T-cell (primary cell): ENCODE measurements at regions not wholly inside any gene's neighbourhood (a gene's known extent, or its start where the extent isn't known, plus 50 kb on each side); places are given as distances from the start of the nearest gene placed in this dataset.

Source experiments
- ATAC-seq, 4 experiments: fragments of 200-7000 bp in 3 of 4; fragments of 150-1000 bp in 1 of 4; cut with Tn5 transposase; replicated peaks in 1 of 4; 1 replicate in 3 of 4; 2 replicates in 1 of 4; pipeline ENCODE4 v1.10.0; 2021; ENCODE audit warnings: moderate library complexity in 3 of 4, mild to moderate bottlenecking in 2 of 4, moderate number of reproducible peaks in 1 of 4
- CTCF ChIA-PET, 2 donors: fragments of 300-600 bp; sonication (Branson Sonifier 250); formaldehyde crosslinking; loops; one replicate each; lab custom pipeline; 2022; ENCODE audit warnings: antibody characterized with exemption in 2 of 2; lab: Charles Lee
- POLR2A ChIA-PET, 2 donors: fragments of 300-600 bp; sonication (Branson Sonifier 250); formaldehyde crosslinking; loops; one replicate each; lab custom pipeline; 2022; ENCODE audit warnings: antibody characterized with exemption in 2 of 2; lab: Charles Lee
- DNase-seq, 35 experiments: peaks; one replicate each; pipeline versions ENCODE4 v3.0.0 to v3.0.0-alpha.2; 2013 to 2023
- H3K27ac ChIP-seq: one replicate; pipeline ENCODE4 v1.5.1; 2013; ENCODE audit warnings: low read length
- H3K27me3 ChIP-seq, 2 experiments: replicated peaks in 1 of 2; 1 replicate in 1 of 2; 2 replicates in 1 of 2; pipeline versions ENCODE4 v1.6.1 to v1.7.0; 2013; ENCODE audit warnings: low read length in 1 of 2, mixed read lengths in 1 of 2; ENCODE audit not compliant: control insufficient read depth in 2 of 2, insufficient read depth in 2 of 2; ENCODE audit errors: extremely low read depth in 1 of 2
- H3K36me3 ChIP-seq, 2 donors: 1 replicate in 1 of 2; 2 replicates in 1 of 2; pipeline versions ENCODE4 v1.6.1 to v1.7.0; 2013; ENCODE audit warnings: low read length in 1 of 2; ENCODE audit not compliant: control insufficient read depth in 2 of 2, insufficient read depth in 1 of 2; ENCODE audit errors: extremely low read depth in 1 of 2
- H3K4me1 ChIP-seq, 2 experiments: 1 replicate in 1 of 2; 2 replicates in 1 of 2; pipeline versions ENCODE4 v1.6.1 to v1.7.0; 2013; ENCODE audit warnings: low read length in 2 of 2, mixed read lengths in 1 of 2; ENCODE audit not compliant: insufficient read depth in 2 of 2, control insufficient read depth in 1 of 2; ENCODE audit errors: extremely low read depth in 1 of 2
- H3K4me3 ChIP-seq, 2 donors: 1 replicate in 1 of 2; 2 replicates in 1 of 2; pipeline versions ENCODE4 v1.5.1 to v1.7.0; 2013; ENCODE audit warnings: mild to moderate bottlenecking in 2 of 2, low read length in 1 of 2, moderate library complexity in 1 of 2; ENCODE audit not compliant: control insufficient read depth in 1 of 2; ENCODE audit errors: extremely low read depth in 1 of 2
- H3K9me3 ChIP-seq: 2 replicates; pipeline ENCODE4 v1.7.0; 2013
- H3K27ac Mint-ChIP-seq, 2 donors: one replicate each; pipeline ENCODE4 v1.8.0; 2020 to 2021; ENCODE audit warnings: mild to moderate bottlenecking in 2 of 2, mixed read lengths in 2 of 2
- H3K27me3 Mint-ChIP-seq, 2 donors: one replicate each; pipeline ENCODE4 v1.8.0; 2021 to 2022; ENCODE audit warnings: mixed read lengths in 2 of 2
- H3K36me3 Mint-ChIP-seq: one replicate; pipeline ENCODE4 v1.8.0; 2021; ENCODE audit warnings: mixed read lengths
- H3K4me1 Mint-ChIP-seq, 3 donors: one replicate each; pipeline ENCODE4 v1.8.0; 2020 to 2022; ENCODE audit warnings: mixed read lengths in 3 of 3, mild to moderate bottlenecking in 1 of 3
- H3K4me3 Mint-ChIP-seq, 3 donors: one replicate each; pipeline ENCODE4 v1.8.0; 2020 to 2022; ENCODE audit warnings: mild to moderate bottlenecking in 3 of 3, mixed read lengths in 3 of 3, moderate library complexity in 3 of 3
- H3K9me3 Mint-ChIP-seq, 3 donors: one replicate each; pipeline ENCODE4 v1.8.0; 2020 to 2022; ENCODE audit warnings: mixed read lengths in 3 of 3
- WGBS: methylation state at CpG from one replicate; pipeline ENCODE4 v1.1.5; 2013; ENCODE audit warnings: missing lambda C conversion rate; ENCODE audit not compliant: insufficient coverage; 5-methylcytosine and 5-hydroxymethylcytosine counted together

DNA sequence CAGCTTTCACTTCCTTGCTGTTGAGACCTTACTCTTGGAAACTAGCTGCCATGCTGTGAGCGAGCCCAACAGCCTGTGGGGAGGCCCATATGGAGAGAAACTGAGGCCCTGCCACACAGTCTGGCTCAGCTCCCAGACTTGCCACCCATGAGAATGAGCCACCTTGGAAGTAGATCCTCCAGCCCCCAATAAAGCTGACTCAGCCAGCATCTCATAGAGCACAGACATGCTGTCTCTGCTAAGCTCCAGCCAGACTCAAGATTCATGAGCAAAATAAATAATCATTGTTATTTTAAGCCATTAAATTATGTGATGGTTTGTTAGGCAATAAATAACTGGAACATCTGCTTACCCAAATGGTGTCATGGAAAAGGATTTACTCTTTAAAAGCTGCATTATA, 53.6 kb upstream of the DDX18 start:
- H3K36me3 ChIP-seq, result no peaks in the 10 kb centered on the region
- no peak overlapping the region for H3K4me3 Mint-ChIP-seq
- H3K9me3 ChIP-seq, result no peaks in the 10 kb centered on the region
- no peak for DNase-seq
- ChIA-PET CTCF (no interaction called here), POLR2A (no interaction called here)
- H3K4me1 Mint-ChIP-seq, result no peaks in the 10 kb centered on the region
- no peak overlapping the region for H3K27ac ChIP-seq
- peaks cover 0 to 4% of the 10 kb centered on the region in 2 donors for H3K27me3 Mint-ChIP-seq
- no peaks in the 10 kb centered on the region for H3K27me3 ChIP-seq
- no peak overlapping the region for H3K27ac Mint-ChIP-seq
- WGBS, result 0% methylated on average over 1 of the region's 1 CpG
- ATAC-seq, result no peak
- H3K9me3 Mint-ChIP-seq, result no peaks in the 10 kb centered on the region
- no peak overlapping the region for H3K4me3 ChIP-seq
- no peaks in the 10 kb centered on the region for H3K4me1 ChIP-seq
- H3K36me3 Mint-ChIP-seq, result no peaks in the 10 kb centered on the region

DNA sequence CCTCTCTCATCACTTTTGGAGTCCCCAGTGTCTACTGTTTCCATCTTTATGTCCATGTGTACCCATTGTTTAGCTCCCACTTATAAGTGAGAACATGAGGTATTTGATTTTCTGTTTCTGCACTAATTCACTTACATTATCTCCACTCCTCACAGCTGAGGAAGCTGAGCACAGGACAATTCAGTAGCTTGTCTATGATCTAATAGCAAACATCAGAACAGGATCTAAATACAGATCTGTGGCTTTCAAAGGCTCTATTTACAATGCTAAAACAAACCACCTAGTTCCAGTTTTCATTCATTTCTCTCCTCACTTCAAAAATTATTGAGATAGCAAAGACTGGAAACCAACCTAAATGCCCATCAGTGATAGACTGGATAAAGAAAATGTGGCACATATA, 52.0 kb upstream of the DDX18 start:
- DNase-seq (no peak), ATAC-seq (no peak)
- Mint-ChIP-seq H3K4me3 (no peak overlapping the region), H3K27ac (no peak overlapping the region), H3K36me3 (no peaks in the 10 kb centered on the region), H3K4me1 (no peaks in the 10 kb centered on the region), H3K9me3 (no peaks in the 10 kb centered on the region), H3K27me3 (peaks cover 0 to 4% of the 10 kb centered on the region in 2 donors)
- H3K4me1 ChIP-seq, result no peaks in the 10 kb centered on the region
- H3K4me3 ChIP-seq, result no peak overlapping the region
- ChIA-PET POLR2A (no interaction called here), CTCF (no interaction called here)
- no peaks in the 10 kb centered on the region for H3K27me3 ChIP-seq
- H3K27ac ChIP-seq, result no peak overlapping the region
- H3K9me3 ChIP-seq, result no peaks in the 10 kb centered on the region
- no peaks in the 10 kb centered on the region for H3K36me3 ChIP-seq

DNA sequence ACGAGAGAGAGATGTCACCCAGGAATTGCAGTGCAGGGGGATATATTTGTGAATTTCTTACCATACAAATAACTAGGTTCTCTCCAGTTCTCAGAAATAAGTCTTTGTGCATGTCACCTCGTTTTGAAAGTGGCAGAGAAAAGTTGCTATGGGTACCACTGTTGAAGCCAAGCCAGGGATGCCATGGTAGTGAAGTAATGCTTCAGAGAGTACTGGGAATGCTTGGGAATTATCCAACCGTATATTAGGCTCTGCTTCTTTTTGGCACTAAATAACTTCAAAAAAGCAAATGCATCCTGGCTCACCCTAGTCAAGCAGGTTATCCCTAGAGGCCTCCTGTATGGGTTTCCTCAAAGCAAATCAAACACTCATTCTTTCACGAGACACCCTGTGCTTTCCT, 50.7 kb upstream of the DDX18 start:
- H3K36me3 Mint-ChIP-seq, result no peaks in the 10 kb centered on the region
- DNase-seq, result no peak
- POLR2A ChIA-PET, result no interaction called here
- no peaks in the 10 kb centered on the region for H3K9me3 Mint-ChIP-seq
- H3K27ac Mint-ChIP-seq, result no peak overlapping the region
- no peak overlapping the region for H3K4me3 Mint-ChIP-seq
- Histone ChIP-seq H3K9me3 (no peaks in the 10 kb centered on the region), H3K36me3 (no peaks in the 10 kb centered on the region), H3K27ac (no peak overlapping the region), H3K4me3 (no peak overlapping the region), H3K27me3 (no peaks in the 10 kb centered on the region), H3K4me1 (no peaks in the 10 kb centered on the region)
- peaks cover 0 to 8% of the 10 kb centered on the region in 2 donors for H3K27me3 Mint-ChIP-seq
- CTCF ChIA-PET, result no interaction called here
- WGBS, result 93% methylated on average over 2 of the region's 4 CpGs
- no peaks in the 10 kb centered on the region for H3K4me1 Mint-ChIP-seq
- ATAC-seq, result no peak
